ENCODE measurements at regions not wholly inside any gene's neighbourhood (a gene's known extent, or its start where the extent isn't known, plus 50 kb on each side); places are given as distances from the start of the nearest gene placed in this dataset.

DNA sequence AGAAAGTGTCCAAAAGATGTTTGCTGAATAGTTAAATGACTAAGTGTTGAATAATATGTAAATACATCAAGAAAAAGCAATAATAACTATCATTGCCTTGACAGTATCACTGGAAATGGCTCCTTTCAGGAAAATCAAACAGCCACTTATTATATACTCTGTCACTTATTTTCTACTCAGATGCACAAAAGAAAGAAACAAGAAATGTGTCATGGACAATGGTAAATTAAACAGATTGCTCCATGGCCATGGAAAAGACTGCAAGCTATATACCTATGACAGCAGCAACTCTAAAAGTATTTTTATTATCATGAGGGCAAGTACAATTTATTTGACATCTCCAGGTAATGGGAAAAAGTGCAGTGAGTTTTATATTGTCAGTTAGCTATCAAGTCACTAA is 52.9 kb upstream of the GUCY1A2 start:
- TF ChIP-seq POLR2A (IDR thresholded peaks at IDR 0.05) (no peak), CTCF (IDR thresholded peaks at IDR 0.05) (no peak)

Data from uterus (tissue), 2 donors.